T-helper 1 cell treated with Interleukin-12 subunit alpha and Interleukin-12 subunit beta and Interleukin-4 antibody, amounts not matched to agents 30 ng/mL and 1 ng/mL, for 36 hours (primary cell): ENCODE measurements at regions not wholly inside any gene's neighbourhood (a gene's known extent, or its start where the extent isn't known, plus 50 kb on each side); places are given as distances from the start of the nearest gene placed in this dataset.
"Not testable (repeated sequence)": the region's sequence is repeated elsewhere in the genome, so short reads cannot be mapped to it uniquely, and the experiment has no call there.

Experiments
- intact Hi-C: fragments of 100-400 bp; cut with micrococcal nuclease; formaldehyde crosslinking; loops from one replicate; pipeline ENCODE4 v1.15.1; 2024

DNA sequence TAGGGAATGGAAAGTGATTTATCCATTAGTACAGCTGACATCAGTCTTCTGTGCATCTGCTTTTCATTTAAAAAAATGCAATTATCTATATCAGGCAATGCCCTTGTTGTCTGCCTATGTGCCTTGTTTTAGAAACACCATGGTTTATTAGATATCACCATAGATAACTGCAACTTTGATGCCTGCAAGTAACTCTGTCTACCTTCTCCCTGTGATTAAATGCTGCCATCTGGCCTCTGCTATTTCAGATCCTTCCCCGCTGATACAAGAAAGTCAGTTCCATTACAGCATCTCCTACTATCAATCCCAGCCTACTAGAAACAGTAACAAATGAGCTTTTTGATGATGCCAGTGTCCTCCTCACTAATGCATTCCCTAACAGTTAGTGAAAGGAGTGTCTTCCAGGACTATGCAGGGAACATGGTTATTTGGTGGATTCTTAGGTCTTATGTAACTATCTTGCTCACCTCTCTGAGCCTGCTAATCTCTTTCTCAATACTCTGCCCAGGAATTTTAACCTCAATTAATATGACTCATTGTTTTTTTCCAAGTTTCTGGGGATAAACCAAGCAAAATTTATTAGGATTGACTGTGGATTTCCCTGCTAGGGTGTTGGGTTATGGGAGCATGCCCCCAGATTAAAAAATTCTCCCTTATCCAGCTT, 444.9 kb downstream of the RAPGEF2 start:
- intact Hi-C loops, result no loop called here

DNA sequence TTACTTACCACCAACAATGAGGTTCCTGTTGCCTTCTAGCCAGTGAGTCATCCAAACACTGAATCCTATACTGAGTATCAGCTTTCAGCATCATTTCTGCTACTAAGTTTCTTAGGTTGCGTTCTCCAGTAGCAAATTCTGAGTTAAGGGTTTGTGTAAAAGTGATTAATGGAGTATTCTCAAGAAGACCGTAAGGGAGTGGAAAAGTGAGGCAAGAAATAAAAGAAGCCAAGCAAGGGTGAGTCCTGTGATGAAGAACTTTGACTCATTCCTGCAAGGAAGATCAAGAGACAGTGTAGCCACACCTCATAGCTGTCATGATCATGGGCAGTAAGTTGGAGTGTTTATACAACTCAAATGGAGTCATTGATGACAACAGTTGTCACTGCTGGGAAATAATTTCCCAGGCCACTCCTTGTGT, 446.2 kb downstream of the RAPGEF2 start:
- intact Hi-C loops, result no loop called here

DNA sequence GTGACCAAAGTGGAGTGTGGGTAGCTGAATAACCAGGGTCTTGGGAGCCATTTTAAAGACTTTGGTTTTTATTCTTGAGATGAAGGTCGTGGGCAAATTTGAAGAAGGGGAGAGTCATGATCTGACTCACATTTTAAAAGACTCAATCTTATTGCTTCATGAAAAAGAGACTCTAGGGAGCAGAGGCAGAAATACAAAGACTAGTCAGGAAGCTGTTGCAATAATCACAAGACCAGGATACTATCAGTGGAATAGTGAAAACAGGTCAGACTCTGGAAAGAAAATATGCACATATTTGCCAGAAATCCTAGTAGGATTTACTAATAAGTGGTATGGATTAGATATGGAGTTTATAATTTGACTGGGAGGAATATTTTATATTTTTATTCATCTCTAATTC, 448.4 kb downstream of the RAPGEF2 start:
- intact Hi-C loops, result no loop called here

DNA sequence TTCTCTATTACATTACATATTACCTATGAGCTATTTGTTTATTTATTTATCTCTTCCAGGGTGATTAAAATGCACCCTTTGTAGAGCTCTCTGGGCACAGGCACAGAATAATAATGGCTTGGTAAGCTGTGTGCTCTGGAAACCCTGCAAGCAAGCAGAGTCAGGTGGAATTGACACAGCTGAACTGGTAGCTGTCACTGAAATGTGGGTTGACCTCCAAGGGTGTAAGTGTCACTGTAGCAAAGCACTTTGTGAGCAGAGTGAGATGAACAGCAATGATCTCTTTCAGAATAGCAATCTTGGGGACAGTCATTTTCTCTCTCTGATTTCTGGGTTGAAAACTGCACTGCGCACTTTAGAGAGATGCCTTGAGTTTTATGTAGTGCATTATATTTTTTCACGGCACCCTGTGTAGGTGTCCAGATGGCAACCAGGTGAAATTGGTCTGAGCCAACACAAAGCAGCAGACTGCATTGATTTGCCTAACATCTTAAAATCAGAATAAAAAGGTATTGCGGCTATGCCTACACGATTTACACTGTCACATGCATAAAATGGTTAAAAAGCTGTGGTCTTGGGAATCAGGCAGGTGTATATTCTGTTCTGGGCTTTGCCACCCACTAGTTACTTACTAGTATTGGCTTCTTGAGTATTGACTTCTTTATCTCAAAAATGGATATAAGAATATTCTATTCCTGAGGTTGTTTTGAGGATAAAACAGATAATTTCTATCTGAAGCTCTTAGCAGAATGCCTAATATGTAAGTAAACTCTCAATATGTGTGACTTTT, 450.3 kb downstream of the RAPGEF2 start:
- intact Hi-C loops, result no loop called here

DNA sequence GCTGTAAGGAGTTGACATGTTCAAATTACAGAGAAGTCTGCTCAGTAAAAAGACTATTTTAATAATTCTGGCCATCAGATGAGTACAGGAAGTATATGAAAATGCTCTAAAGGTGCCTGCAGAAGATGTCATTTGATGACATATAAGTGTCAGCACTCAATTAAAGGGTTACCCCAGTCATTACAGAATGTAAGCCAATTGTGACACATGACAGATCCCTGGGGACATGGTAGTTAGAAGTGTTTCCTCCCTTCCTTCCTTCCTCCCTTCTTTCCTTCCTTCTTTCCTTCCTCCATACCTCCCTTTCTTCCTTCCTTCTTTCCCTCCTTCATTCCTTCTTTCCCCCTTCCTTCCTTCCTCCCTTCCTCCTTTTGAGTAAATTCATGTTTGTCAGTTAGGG, 453.0 kb downstream of the RAPGEF2 start:
- intact Hi-C loops, result no loop called here

DNA sequence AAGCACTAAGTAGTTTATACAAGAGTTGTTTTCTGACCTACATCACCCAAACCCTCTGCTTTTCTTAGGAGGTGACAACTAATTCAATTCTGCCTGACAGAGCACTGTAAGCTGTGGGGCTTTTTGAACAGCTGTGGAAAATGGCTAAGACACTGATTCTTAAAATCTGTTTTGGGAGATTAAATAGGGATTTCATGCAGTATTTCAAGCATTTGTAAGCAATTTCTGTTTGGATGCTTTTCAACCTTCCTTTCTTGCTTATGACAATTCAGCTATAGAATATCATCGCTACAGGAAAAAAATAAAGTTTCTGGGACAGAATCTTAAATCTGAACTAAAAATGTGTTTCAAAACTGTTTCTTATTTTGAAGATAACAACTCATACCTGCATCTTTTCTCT, 459.5 kb downstream of the RAPGEF2 start:
- intact Hi-C loops, result no loop called here

DNA sequence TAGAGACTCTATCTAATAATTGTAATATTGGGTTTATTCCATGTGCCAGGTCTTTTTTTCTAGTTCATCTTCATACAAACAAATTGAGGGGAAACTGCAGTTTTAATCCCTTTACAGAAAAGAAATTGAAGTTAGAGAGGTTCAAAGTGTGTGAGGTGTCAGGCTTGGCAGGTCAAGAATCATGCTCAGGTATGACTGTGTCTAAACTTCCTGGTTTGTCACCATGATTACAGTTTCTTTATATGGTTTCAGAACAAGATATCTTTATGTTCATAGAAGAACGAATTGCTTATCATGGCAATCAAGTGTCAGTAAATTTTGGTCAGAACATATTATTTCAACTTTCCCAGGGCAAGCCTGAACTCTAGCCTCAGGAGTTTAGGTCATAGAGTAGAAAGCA, 460.4 kb downstream of the RAPGEF2 start:
- intact Hi-C loops, result no loop called here

DNA sequence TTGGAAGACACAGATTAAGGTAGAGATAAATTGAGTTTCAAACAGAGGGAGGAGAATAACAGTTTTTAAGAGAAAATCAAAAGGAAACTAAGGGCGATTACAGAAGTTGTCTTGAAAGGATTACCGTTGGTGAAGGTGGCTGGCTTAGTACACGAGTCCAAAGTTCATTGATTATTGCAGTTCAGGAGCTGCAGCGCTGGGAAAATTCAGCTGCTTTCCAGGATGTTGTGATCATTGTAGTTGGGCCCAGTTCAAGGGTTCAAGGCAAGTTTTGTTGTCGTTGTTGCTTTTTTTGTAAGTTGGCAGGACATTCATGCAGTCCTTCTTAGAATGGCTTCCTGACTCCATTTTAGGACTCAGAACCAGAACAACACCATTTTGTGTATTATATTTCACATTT, 461.7 kb downstream of the RAPGEF2 start:
- intact Hi-C loops, result no loop called here

DNA sequence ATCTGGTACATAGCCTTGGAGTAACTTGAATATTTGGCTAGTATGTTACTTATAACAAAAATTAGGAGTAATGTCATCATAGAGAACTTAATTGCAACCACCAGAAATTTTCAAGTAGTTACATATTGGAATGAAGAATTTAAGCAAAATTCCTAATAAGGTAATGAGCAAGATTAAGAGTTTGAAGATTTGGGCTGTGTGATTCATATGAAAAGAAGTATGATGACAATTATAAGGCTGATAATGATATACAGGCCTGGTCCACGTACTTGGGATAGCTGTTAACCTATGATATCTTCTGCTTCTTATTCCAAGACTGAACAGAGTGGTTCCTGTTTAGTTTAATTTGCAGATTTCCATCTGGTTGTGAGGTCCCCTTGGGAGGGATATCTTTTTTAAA, 463.9 kb downstream of the RAPGEF2 start:
- intact Hi-C loops, result no loop called here

DNA sequence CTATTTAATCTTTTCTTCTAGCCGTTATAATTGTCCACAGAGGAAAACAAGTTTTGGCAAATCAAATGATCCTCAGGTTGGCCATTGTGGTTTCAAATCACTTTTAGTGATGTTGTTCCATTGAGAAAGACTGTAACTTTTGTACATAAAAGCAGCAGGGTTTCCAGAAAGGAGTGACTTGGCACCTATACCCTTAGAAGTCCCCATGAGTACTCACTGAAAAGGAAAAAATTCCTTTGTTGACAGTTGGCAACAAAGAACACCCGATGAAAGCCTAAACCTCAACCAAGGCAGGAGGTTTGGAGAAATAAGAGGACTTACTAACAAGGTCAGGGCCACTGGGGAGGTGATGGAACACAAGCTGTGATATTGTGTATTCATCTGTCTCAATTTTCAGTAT, 474.4 kb downstream of the RAPGEF2 start:
- intact Hi-C loops, result no loop called here

DNA sequence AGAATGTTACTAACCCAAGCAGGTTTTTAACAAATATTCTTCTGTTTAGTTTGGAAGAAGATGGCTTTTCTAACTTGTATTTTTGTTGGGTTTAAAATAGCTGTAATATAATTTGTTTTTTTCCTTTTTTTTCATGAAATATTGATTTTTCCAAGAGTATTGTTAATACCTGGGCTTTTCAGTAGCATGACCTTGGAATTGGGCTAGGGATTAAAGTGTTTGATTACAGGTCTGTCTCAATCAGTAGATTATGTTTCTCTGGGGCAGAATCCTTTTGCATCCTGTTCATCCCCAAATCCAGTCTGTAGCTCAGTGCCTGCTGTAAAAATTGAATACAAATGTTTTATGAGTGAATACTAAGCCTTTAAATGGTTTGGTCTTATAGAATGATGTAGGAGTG, 479.8 kb downstream of the RAPGEF2 start:
- intact Hi-C loops, result no loop called here

DNA sequence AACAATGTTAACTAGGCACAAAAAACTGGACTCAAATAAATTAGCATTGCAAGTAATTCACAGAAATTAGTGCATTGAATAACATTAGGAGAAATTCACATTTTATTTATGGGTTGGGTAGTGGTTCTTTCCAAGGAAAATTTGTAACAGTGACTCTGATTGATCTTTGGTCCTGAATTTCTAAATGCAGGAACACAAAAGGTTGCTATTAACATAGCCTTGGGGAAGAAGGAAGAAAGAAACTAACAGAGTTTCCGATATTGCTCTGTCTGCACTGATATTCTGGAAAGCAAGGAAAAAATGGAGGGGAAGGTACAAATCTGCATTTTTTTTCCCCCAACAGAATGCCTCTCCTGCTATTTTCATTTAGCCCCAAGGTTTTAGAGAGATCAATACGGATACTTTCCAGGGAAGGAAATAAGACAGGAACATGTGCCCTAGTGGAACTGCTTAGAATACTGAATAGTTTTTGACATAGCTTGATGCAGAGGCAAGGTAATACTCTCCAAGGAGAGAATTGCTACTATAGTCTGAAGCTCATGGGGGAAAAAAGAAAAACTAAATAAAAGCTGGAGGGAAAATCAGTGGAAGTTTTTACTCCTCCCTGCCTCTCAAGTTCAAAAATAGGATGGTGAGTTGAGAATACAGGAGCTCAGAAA, 490.1 kb downstream of the RAPGEF2 start:
- intact Hi-C loops, result no loop called here

DNA sequence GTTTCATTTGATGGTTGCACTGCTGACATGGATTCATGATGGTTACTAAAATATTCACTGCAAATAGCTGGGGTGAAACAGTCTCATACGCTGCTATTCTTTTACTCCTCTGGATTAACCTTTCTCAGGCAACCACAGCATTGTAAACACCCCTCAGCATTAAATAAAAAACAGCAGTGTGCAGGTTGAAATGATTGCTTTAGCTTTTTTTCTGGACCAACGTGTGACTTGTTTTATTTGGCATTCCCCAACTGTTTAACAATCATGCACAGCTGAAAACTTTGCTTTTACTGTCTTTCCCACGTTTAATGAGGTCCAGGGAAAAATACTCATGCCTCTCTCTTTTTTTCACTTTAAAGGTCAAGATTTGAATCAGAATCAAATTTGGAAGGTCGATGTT, 490.8 kb downstream of the RAPGEF2 start:
- intact Hi-C loops, result no loop called here

DNA sequence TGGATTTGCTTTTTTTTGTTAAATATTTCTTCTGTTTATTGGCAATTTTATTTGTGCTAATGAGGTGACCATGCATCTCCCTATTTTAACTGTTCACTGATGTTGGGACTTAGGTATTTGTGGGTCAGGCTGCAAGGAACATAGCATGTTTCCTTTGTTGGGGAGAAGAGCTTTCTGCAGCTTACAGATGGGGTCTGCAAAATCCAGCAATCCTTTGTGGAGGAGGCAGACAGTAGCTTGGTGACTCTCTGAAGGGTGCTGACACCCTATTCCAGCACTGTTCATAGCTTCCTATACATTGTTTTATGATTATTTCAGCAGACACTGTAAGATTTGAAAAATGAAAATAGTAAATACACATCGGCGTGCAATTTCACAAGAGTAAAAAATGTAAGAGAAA, 491.7 kb downstream of the RAPGEF2 start:
- intact Hi-C loops, result no loop called here

DNA sequence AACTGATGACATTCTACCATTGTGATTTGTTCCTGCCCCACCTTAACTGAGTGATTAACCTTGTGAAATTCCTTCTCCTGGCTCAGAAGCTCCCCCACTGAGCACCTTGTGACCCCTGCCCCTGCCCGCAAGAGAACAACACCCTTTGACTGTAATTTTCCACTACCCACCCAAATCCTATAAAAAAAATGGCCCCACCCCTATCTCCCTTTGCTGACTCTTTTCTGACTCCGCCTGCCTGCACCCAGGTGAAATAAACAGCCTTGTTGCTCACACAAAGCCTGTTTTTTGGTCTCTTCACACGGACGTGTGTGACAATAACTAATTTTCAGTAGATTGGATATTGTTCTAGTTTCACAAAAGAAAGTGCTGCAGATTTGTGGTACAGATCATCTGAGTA, 492.2 kb downstream of the RAPGEF2 start:
- intact Hi-C loops, result not testable (repeated sequence)

DNA sequence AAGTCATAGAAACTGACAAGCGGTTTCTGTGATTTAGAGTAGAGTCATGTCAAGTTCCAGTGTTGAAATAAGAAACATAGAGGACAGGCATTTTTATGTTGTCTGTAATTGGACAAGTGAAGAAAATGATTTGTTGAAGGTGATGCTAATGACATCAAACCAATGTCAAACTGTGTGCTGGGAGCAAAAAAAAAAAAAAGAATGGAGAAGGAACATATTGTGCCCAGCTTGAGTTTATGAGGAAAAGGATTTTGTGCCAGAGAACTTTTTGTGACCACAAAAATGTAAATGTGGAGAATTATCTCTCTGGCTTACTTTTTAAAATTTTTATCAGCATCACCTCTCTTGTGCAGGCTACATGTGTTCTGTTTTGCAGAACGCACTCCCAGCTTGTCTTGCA, 495.7 kb downstream of the RAPGEF2 start:
- intact Hi-C loops, result no loop called here

DNA sequence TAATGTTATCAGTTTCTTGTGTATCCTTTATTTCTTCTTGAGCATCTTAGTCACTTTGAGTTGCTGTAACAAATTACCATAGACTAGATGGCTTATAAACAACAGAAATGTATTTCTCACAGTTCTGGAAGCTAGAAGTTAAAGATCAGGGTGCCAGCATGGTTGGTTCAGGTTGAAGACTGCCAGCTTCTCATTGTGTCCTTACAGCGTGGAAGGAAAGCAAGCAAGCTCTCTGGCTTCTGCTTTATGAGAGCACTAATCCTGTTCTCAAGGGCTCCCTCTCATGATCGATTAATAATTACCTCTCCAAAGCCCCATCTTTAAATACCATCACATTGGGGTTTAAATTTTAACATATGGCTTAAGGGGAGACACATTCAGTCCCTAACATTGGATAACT, 497.2 kb downstream of the RAPGEF2 start:
- intact Hi-C loops, result no loop called here

DNA sequence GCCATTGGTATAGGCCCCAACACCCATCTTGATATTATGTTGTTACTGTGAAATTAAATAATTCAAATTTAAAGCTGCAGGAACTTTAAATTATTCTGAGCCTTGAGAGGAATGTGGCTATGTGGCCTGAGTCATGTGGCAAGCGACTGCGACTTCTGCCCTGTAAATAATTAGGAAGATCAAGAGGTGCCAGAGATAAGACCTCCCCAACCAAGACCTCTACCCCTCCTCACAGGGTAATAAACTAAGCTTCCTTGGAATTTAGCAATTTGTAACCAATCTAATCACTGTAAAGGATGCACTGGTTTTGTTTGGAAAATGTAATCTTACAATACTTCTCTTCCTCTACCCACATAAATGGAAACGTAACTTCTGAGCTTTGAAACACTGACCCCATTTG, 501.9 kb downstream of the RAPGEF2 start:
- intact Hi-C loops, result no loop called here

DNA sequence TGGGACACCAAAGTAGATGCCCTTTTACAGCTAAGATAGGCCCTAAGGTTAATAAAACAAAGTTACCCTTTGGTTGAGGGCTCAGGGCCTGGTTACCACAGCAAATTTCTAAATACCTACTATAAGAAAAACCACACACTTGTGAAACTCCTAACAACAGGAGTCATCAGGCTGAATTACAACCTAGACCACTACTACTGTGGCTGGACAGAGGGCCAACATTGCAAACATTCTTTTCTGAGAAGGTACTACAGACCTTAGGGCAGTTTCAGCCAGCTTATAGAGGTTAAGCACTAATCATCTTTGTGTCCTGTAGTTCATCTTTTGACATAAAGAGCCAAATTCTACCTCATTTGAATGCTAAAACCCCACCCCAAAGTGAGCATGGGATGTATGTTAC, 504.0 kb downstream of the RAPGEF2 start:
- intact Hi-C loops, result no loop called here

DNA sequence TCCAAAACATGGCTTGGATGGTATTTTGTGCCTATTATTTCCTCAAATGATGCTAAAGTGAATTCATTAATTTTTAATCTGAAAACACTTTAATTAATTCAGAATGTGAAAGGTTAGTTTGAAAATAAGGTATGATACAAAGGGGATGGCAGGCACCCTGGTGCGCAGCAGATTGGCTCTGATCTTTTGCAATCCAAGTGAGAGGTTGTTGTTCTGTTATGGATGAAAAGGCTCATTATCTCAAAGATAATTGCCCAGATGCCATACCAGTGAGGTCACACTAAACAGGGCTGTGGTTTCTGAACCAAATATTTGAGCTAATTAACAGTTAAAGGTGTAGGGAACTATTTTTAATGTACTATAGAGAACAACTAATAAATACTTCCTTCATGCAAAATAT, 504.9 kb downstream of the RAPGEF2 start:
- intact Hi-C loops, result no loop called here

DNA sequence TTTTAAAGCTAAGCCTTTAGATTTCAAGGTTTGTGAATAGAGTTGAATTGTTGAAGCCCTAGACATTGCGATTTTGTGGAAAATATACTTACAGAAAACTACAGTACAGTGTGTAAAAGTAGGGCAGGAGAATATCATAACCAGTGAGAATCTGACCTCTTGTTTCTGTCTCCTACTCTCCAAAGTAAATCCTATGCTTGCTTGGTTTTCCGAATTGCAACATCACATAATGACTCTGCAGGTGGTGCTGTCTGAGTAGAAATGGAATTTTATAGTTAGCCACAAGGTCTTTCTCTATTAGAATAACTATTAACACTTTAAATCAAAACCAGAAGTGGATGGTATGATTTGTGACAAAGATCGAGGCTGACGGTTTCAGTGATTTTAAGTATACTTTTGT, 505.6 kb downstream of the RAPGEF2 start:
- intact Hi-C loops, result no loop called here

DNA sequence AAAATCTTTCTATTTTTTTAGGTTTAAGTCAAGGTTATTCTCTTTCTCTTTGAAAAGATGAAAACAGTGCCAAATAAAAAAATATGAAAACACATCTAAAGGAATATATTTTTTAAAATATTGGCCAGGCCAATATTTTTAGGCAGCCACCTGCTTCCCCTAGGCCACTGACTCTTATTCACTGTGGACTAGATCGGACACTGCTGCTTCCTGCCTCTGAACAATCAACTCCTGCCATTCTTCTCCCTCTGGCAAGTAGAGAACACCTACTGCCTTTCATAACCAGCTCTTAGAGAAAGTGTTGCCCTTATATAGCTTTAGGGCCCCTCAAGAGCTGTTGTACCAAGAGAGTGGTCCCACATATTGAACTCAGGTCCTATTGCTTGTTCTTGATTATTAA, 529.2 kb downstream of the RAPGEF2 start:
- intact Hi-C loops, result no loop called here
